ENCODE measurements at regions not wholly inside any gene's neighbourhood (a gene's known extent, or its start where the extent isn't known, plus 50 kb on each side); places are given as distances from the start of the nearest gene placed in this dataset.

GRCh38 chr5:4676934-4677333 lies 463.2 kb upstream of the ADAMTS16 start:
- no peak for TF ChIP-seq SPI1 (IDR thresholded peaks at IDR 0.05; ENCODE audit: borderline replicate concordance, low read depth)
- no peak for TF ChIP-seq GABPA (IDR thresholded peaks at IDR 0.05; ENCODE audit: low read depth)
- no peak for TF ChIP-seq POLR2AphosphoS5 (IDR thresholded peaks at IDR 0.05; ENCODE audit: low read depth)
- no peak for TF ChIP-seq CTCF (IDR thresholded peaks at IDR 0.05; ENCODE audit: insufficient read depth, low read length)
- no peak for TF ChIP-seq REST (IDR thresholded peaks at IDR 0.05; ENCODE audit: insufficient replicate concordance, low read depth)
- Histone ChIP-seq H3K4me3 (replicated peaks; ENCODE audit: insufficient read depth, low read length) (no peak overlapping the region), H3K27ac (replicated peaks) (no peak overlapping the region), H3K27me3 (ENCODE audit: insufficient read depth, poor library complexity, severe bottlenecking) (no peaks in the 10 kb centered on the region)
- DNase-seq (ENCODE audit: low read depth in 1 of 2, low spot score in 1 of 2): no peak

GRCh38 chr5:4684946-4685345 lies 455.2 kb upstream of the ADAMTS16 start:
- Histone ChIP-seq H3K4me3 (replicated peaks; ENCODE audit: insufficient read depth, low read length) (no peak overlapping the region), H3K27me3 (ENCODE audit: insufficient read depth, poor library complexity, severe bottlenecking) (no peaks in the 10 kb centered on the region), H3K27ac (replicated peaks) (no peak overlapping the region)
- TF ChIP-seq SPI1 (IDR thresholded peaks at IDR 0.05; ENCODE audit: borderline replicate concordance, low read depth) (no peak), REST (IDR thresholded peaks at IDR 0.05; ENCODE audit: insufficient replicate concordance, low read depth) (no peak), POLR2AphosphoS5 (IDR thresholded peaks at IDR 0.05; ENCODE audit: low read depth) (no peak), CTCF (IDR thresholded peaks at IDR 0.05; ENCODE audit: insufficient read depth, low read length) (no peak), GABPA (IDR thresholded peaks at IDR 0.05; ENCODE audit: low read depth) (no peak)
- DNase-seq (ENCODE audit: low read depth in 1 of 2, low spot score in 1 of 2): no peak

GRCh38 chr5:4698596-4698995 lies 441.5 kb upstream of the ADAMTS16 start:
- TF ChIP-seq POLR2AphosphoS5 (IDR thresholded peaks at IDR 0.05; ENCODE audit: low read depth) (no peak), SPI1 (IDR thresholded peaks at IDR 0.05; ENCODE audit: borderline replicate concordance, low read depth) (no peak), REST (IDR thresholded peaks at IDR 0.05; ENCODE audit: insufficient replicate concordance, low read depth) (no peak), CTCF (IDR thresholded peaks at IDR 0.05; ENCODE audit: insufficient read depth, low read length) (no peak), GABPA (IDR thresholded peaks at IDR 0.05; ENCODE audit: low read depth) (no peak)
- Histone ChIP-seq H3K27me3 (ENCODE audit: insufficient read depth, poor library complexity, severe bottlenecking) (no peaks in the 10 kb centered on the region), H3K27ac (replicated peaks) (no peak overlapping the region), H3K4me3 (replicated peaks; ENCODE audit: insufficient read depth, low read length) (no peak overlapping the region)
- no peak for DNase-seq (ENCODE audit: low read depth in 1 of 2, low spot score in 1 of 2)
